OCI-LY7 (cell line): ENCODE measurements at regions not wholly inside any gene's neighbourhood (a gene's known extent, or its start where the extent isn't known, plus 50 kb on each side); places are given as distances from the start of the nearest gene placed in this dataset.

Source experiments
- EZH2phosphoT487 ChIP-seq: fragments of 200-600 bp; sonication (generic); IDR thresholded peaks from 2 replicates; pipeline ENCODE4 v1.6.1; 2018; ENCODE audit warnings: low read depth, borderline replicate concordance, mild to moderate bottlenecking, mixed run types, antibody characterized with exemption, low read length, moderate library complexity, mixed read lengths
- TF ChIP-seq, protein P1 (sequence below): fragments of 200-600 bp; sonication (generic); conservative IDR thresholded peaks from 2 replicates; pipeline ENCODE4 v1.5.1; 2014; ENCODE audit warnings: mild to moderate bottlenecking, antibody characterized with exemption, low read length, moderate library complexity, mixed read lengths

DNA sequence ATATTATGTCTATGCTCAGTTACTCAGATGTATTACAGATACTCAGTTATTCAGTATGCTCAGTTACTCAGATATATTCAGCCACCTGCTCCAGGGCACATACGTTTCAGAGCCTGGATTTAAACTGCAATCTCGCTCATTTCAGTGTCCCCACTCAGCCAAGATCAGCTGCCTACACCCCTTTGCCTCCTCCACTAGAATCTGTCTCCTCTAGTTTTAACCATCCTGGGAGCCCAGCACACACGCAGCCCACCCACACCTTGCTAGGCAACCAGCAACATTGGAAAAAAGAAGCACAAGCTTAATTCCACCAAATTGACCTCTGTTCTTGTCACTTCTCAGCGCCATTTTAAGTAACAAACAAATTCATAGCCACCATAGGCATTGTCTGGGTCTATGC is 246.2 kb downstream of the QDPR start:
- TF ChIP-seq, protein P1, sequence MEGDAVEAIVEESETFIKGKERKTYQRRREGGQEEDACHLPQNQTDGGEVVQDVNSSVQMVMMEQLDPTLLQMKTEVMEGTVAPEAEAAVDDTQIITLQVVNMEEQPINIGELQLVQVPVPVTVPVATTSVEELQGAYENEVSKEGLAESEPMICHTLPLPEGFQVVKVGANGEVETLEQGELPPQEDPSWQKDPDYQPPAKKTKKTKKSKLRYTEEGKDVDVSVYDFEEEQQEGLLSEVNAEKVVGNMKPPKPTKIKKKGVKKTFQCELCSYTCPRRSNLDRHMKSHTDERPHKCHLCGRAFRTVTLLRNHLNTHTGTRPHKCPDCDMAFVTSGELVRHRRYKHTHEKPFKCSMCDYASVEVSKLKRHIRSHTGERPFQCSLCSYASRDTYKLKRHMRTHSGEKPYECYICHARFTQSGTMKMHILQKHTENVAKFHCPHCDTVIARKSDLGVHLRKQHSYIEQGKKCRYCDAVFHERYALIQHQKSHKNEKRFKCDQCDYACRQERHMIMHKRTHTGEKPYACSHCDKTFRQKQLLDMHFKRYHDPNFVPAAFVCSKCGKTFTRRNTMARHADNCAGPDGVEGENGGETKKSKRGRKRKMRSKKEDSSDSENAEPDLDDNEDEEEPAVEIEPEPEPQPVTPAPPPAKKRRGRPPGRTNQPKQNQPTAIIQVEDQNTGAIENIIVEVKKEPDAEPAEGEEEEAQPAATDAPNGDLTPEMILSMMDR, result no peak
- no peak for TF ChIP-seq EZH2phosphoT487
